ENCODE measurements at regions not wholly inside any gene's neighbourhood (a gene's known extent, or its start where the extent isn't known, plus 50 kb on each side); places are given as distances from the start of the nearest gene placed in this dataset.

- Mint-ChIP-seq H3K36me3 (peaks cover 6% of the 10 kb centered on the region), H3K27me3 (ENCODE audit: low read depth in 2 of 2) (no peaks in the 10 kb centered on the region), H3K4me3 (no peak overlapping the region), H3K9me3 (peaks cover 7 to 20% of the 10 kb centered on the region in 2 donors), H3K4me1 (no peaks in the 10 kb centered on the region), H3K27ac (no peak overlapping the region)
- H3K27ac ChIP-seq (ENCODE audit: low read length): no peak overlapping the region
- intact Hi-C loops (cut with micrococcal nuclease): no loop called here
- H3K4me3 ChIP-seq (ENCODE audit: low read length): no peak overlapping the region
- H3K36me3 ChIP-seq (ENCODE audit: control insufficient read depth, insufficient read depth, low read length): no peaks in the 10 kb centered on the region
- H3K4me1 ChIP-seq (ENCODE audit: control insufficient read depth, insufficient read depth, low read length): no peaks in the 10 kb centered on the region
- DNase-seq (no peak), ATAC-seq (no peak)
- no peak for TF ChIP-seq CTCF (IDR thresholded peaks at IDR 0.05)
- H3K27me3 ChIP-seq (ENCODE audit: control insufficient read depth, insufficient read depth, low read length): no peaks in the 10 kb centered on the region
- peaks cover 8% of the 10 kb centered on the region for H3K9me3 ChIP-seq (ENCODE audit: control insufficient read depth, insufficient read depth, low read length)
Observed at GRCh38 chr18:40063488-40063887, 1891.5 kb upstream of the PIK3C3 start.

- H3K9me3 Mint-ChIP-seq: peaks cover 7 to 14% of the 10 kb centered on the region in 2 donors
- 71% methylated on average over 2 of the region's 2 CpGs for WGBS (ENCODE audit: insufficient coverage)
Observed at GRCh38 chr18:40061086-40061485, 1893.9 kb upstream of the PIK3C3 start.

GRCh38 chr18:40060562-40060961, 1894.5 kb upstream of the PIK3C3 start:
- Mint-ChIP-seq H3K4me3 (no peak overlapping the region), H3K9me3 (peaks cover 7 to 13% of the 10 kb centered on the region in 2 donors), H3K27ac (no peak overlapping the region), H3K27me3 (ENCODE audit: low read depth in 2 of 2) (no peaks in the 10 kb centered on the region), H3K4me1 (no peaks in the 10 kb centered on the region), H3K36me3 (peaks cover 6% of the 10 kb centered on the region)
- Histone ChIP-seq H3K4me3 (ENCODE audit: low read length) (no peak overlapping the region), H3K9me3 (ENCODE audit: control insufficient read depth, insufficient read depth, low read length) (peaks cover 4% of the 10 kb centered on the region), H3K27ac (ENCODE audit: low read length) (no peak overlapping the region), H3K27me3 (ENCODE audit: control insufficient read depth, insufficient read depth, low read length) (no peaks in the 10 kb centered on the region), H3K4me1 (ENCODE audit: control insufficient read depth, insufficient read depth, low read length) (no peaks in the 10 kb centered on the region), H3K36me3 (ENCODE audit: control insufficient read depth, insufficient read depth, low read length) (no peaks in the 10 kb centered on the region)
- 78% methylated on average over 1 of the region's 1 CpG for WGBS (ENCODE audit: insufficient coverage)
- TF ChIP-seq CTCF (IDR thresholded peaks at IDR 0.05): no peak
- no peak for DNase-seq
- ATAC-seq: no peak
- intact Hi-C loops (cut with micrococcal nuclease): no loop called here

More at GRCh38 chr18:40061086-40061485, 1893.9 kb upstream of the PIK3C3 start:
- intact Hi-C loops (cut with micrococcal nuclease): no loop called here
- no peaks in the 10 kb centered on the region for H3K36me3 ChIP-seq (ENCODE audit: control insufficient read depth, insufficient read depth, low read length)
- Mint-ChIP-seq H3K27ac (no peak overlapping the region), H3K4me3 (no peak overlapping the region), H3K36me3 (peaks cover 6% of the 10 kb centered on the region), H3K27me3 (ENCODE audit: low read depth in 2 of 2) (no peaks in the 10 kb centered on the region), H3K4me1 (no peaks in the 10 kb centered on the region)
- no peak overlapping the region for H3K4me3 ChIP-seq (ENCODE audit: low read length)
- no peak for TF ChIP-seq CTCF (IDR thresholded peaks at IDR 0.05)
- ATAC-seq (no peak), DNase-seq (no peak)
- H3K4me1 ChIP-seq (ENCODE audit: control insufficient read depth, insufficient read depth, low read length): no peaks in the 10 kb centered on the region
- H3K27ac ChIP-seq (ENCODE audit: low read length): no peak overlapping the region
- H3K9me3 ChIP-seq (ENCODE audit: control insufficient read depth, insufficient read depth, low read length): peaks cover 4% of the 10 kb centered on the region
- H3K27me3 ChIP-seq (ENCODE audit: control insufficient read depth, insufficient read depth, low read length): no peaks in the 10 kb centered on the region

GRCh38 chr18:40058811-40059570, 1896.0 kb upstream of the PIK3C3 start:
- intact Hi-C loops (cut with micrococcal nuclease): no loop called here
- DNase-seq (no peak), ATAC-seq (no peak)
- no peaks in the 10 kb centered on the region for H3K36me3 ChIP-seq (ENCODE audit: control insufficient read depth, insufficient read depth, low read length)
- 63% methylated on average over 2 of the region's 3 CpGs for WGBS (ENCODE audit: insufficient coverage)
- no peak overlapping the region for H3K4me3 ChIP-seq (ENCODE audit: low read length)
- no peak overlapping the region for H3K4me3 Mint-ChIP-seq
- H3K4me1 Mint-ChIP-seq: no peaks in the 10 kb centered on the region
- no peak overlapping the region for H3K27ac Mint-ChIP-seq
- H3K36me3 Mint-ChIP-seq: peaks cover 7% of the 10 kb centered on the region
- peaks cover 8 to 11% of the 10 kb centered on the region in 2 donors for H3K9me3 Mint-ChIP-seq
- H3K27me3 ChIP-seq (ENCODE audit: control insufficient read depth, insufficient read depth, low read length): no peaks in the 10 kb centered on the region
- no peak overlapping the region for H3K27ac ChIP-seq (ENCODE audit: low read length)
- H3K9me3 ChIP-seq (ENCODE audit: control insufficient read depth, insufficient read depth, low read length): peaks cover 4% of the 10 kb centered on the region
- H3K27me3 Mint-ChIP-seq (ENCODE audit: low read depth in 2 of 2): no peaks in the 10 kb centered on the region
- TF ChIP-seq CTCF (IDR thresholded peaks at IDR 0.05): no peak
- no peaks in the 10 kb centered on the region for H3K4me1 ChIP-seq (ENCODE audit: control insufficient read depth, insufficient read depth, low read length)
